ENCODE measurements at regions not wholly inside any gene's neighbourhood (a gene's known extent, or its start where the extent isn't known, plus 50 kb on each side); places are given as distances from the start of the nearest gene placed in this dataset.

DNA sequence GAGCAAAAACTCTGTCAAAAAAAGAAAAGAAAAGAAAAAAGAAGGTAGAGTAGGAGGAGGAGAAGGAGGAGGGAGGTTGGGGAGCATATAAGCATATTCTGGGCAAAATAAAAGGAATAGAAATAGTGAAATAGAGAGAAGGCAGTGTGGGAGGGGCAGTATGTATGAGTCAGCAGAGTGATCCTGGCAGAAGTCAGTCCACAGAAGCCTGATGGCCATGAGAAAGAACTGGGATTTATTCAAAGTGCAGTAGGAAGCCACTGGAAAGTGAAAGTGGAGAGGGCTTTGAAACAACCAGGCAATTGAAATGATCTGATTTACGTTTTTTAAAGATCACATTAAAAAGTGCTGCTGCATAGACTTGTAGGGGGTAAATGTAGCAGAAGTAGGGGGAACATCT, 368.6 kb upstream of the USP15 start:
- Histone ChIP-seq H4K20me1 (replicated peaks; ENCODE audit: control insufficient read depth, insufficient read depth, low read length) (no peaks in the 10 kb centered on the region), H3K4me2 (ENCODE audit: insufficient read depth, low read length) (no peak overlapping the region), H3K9me1 (ENCODE audit: control insufficient read depth, insufficient read depth, low read length) (no peaks in the 10 kb centered on the region), H3K27me3 (ENCODE audit: control insufficient read depth in 2 of 2, insufficient read depth in 2 of 2, low read length in 2 of 2) (no peaks in the 10 kb centered on the region), H3K4me1 (replicated peaks in 1 of 2; ENCODE audit: control insufficient read depth in 2 of 2, insufficient read depth in 2 of 2, low read length in 2 of 2) (no peaks in the 10 kb centered on the region), H3K9ac (ENCODE audit: insufficient read depth in 1 of 2, low read depth in 2 of 2, low read length in 2 of 2) (no peak overlapping the region), H3K27ac (ENCODE audit: extremely low read depth, low read depth, low read length) (no peak overlapping the region), H2AFZ (ENCODE audit: low read depth, low read length) (no peak overlapping the region), H3K9me3 (replicated peaks; ENCODE audit: control insufficient read depth, insufficient read depth, low read depth, low read length) (0 out of 2 replicates have a peak, but pooled peaks cover 2% of the 10 kb centered on the region), H3K36me3 (ENCODE audit: control insufficient read depth, insufficient read depth, low read length) (no peaks in the 10 kb centered on the region), H3K79me2 (ENCODE audit: control insufficient read depth, insufficient read depth, low read length) (no peaks in the 10 kb centered on the region), H3K4me3 (no peak overlapping the region)
- no peak for DNase-seq (ENCODE audit: extremely low read depth in 1 of 4, low spot score in 3 of 4)
- in situ Hi-C loops (cut with MboI) (no loop called here), intact Hi-C loops (cut with micrococcal nuclease) (no loop called here)
- CTCF ChIA-PET (ENCODE audit: low intra/inter-chr PET ratio): no interaction called here
- no TSS peak for BruUV-seq (replicated peaks)
- no peak for FAIRE-seq
- no peak for ATAC-seq
- WGBS (ENCODE audit: insufficient coverage, low coverage, missing lambda C conversion rate): 0% methylated on average over 1 of the region's 1 CpG
- no peak for TF ChIP-seq ZNF717 (CRISPR knock-in tag; IDR thresholded peaks at IDR 0.05)
- no peak for TF ChIP-seq NCOA4 (IDR thresholded peaks at IDR 0.05; ENCODE audit: partially characterized antibody)
- TF ChIP-seq, protein P1, sequence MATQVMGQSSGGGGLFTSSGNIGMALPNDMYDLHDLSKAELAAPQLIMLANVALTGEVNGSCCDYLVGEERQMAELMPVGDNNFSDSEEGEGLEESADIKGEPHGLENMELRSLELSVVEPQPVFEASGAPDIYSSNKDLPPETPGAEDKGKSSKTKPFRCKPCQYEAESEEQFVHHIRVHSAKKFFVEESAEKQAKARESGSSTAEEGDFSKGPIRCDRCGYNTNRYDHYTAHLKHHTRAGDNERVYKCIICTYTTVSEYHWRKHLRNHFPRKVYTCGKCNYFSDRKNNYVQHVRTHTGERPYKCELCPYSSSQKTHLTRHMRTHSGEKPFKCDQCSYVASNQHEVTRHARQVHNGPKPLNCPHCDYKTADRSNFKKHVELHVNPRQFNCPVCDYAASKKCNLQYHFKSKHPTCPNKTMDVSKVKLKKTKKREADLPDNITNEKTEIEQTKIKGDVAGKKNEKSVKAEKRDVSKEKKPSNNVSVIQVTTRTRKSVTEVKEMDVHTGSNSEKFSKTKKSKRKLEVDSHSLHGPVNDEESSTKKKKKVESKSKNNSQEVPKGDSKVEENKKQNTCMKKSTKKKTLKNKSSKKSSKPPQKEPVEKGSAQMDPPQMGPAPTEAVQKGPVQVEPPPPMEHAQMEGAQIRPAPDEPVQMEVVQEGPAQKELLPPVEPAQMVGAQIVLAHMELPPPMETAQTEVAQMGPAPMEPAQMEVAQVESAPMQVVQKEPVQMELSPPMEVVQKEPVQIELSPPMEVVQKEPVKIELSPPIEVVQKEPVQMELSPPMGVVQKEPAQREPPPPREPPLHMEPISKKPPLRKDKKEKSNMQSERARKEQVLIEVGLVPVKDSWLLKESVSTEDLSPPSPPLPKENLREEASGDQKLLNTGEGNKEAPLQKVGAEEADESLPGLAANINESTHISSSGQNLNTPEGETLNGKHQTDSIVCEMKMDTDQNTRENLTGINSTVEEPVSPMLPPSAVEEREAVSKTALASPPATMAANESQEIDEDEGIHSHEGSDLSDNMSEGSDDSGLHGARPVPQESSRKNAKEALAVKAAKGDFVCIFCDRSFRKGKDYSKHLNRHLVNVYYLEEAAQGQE (IDR thresholded peaks at IDR 0.05; ENCODE audit: borderline replicate concordance): no peak
- TF ChIP-seq, protein P1 (CRISPR knock-in tag; IDR thresholded peaks at IDR 0.05; ENCODE audit: low read depth): no peak
- no peak for TF ChIP-seq ZNF695 (CRISPR knock-in tag; IDR thresholded peaks at IDR 0.05)
- no peak for TF ChIP-seq SMAD4 (CRISPR knock-in tag; conservative IDR thresholded peaks at IDR 0.05)
- TF ChIP-seq TCF7L2 (IDR thresholded peaks at IDR 0.05; ENCODE audit: low read depth, low read length): no peak
- no peak for TF ChIP-seq NR0B1 (IDR thresholded peaks at IDR 0.05; ENCODE audit: partially characterized antibody)
- TF ChIP-seq ILF3 (IDR thresholded peaks at IDR 0.05; ENCODE audit: borderline replicate concordance): no peak
- TF ChIP-seq BCL6 (CRISPR knock-in tag; IDR thresholded peaks at IDR 0.05): no peak
- no peak for TF ChIP-seq POLR2H (tag; IDR thresholded peaks at IDR 0.05; ENCODE audit: low read depth)
- TF ChIP-seq ZBTB7A (IDR thresholded peaks at IDR 0.05; ENCODE audit: borderline replicate concordance, control insufficient read depth, low read depth, low read length): no peak
- TF ChIP-seq CSDE1 (IDR thresholded peaks at IDR 0.05): no peak
- TF ChIP-seq L3MBTL2 (IDR thresholded peaks at IDR 0.05): no peak
- TF ChIP-seq MIER1 (IDR thresholded peaks at IDR 0.05; ENCODE audit: low read depth): no peak
- POLR2A ChIA-PET: no interaction called here

All from K562 (cell line).